Spleen (tissue), 11 donors: ENCODE measurements at regions not wholly inside any gene's neighbourhood (a gene's known extent, or its start where the extent isn't known, plus 50 kb on each side); places are given as distances from the start of the nearest gene placed in this dataset.

Experiments
- DNase-seq: peaks from one replicate; pipeline ENCODE4 v3.0.0-alpha.2; 2020
- H3K27ac ChIP-seq, 8 donors: fragments of 200-600 bp; sonication (generic) in 7 of 8; 1 replicate in 4 of 8; 2 replicates in 4 of 8; pipeline versions ENCODE4 v1.5.0 to v1.8.0; 2016 to 2021; ENCODE audit warnings: inconsistent platforms in 4 of 8, mild to moderate bottlenecking in 4 of 8, moderate library complexity in 1 of 8
- H3K27me3 ChIP-seq, 7 donors: fragments of 200-600 bp; sonication (generic) in 6 of 7; replicated peaks in 1 of 7; 1 replicate in 4 of 7; 2 replicates in 3 of 7; pipeline versions ENCODE4 v1.5.0 to v1.8.0; 2016 to 2021; ENCODE audit warnings: inconsistent platforms in 3 of 7, mild to moderate bottlenecking in 1 of 7
- H3K36me3 ChIP-seq, 6 donors: fragments of 200-600 bp; sonication (generic) in 5 of 6; 1 replicate in 4 of 6; 2 replicates in 2 of 6; pipeline versions ENCODE4 v1.5.0 to v1.8.0; 2016 to 2021; ENCODE audit warnings: inconsistent platforms in 2 of 6
- H3K4me1 ChIP-seq, 6 donors: fragments of 200-600 bp; sonication (generic) in 5 of 6; 1 replicate in 3 of 6; 2 replicates in 3 of 6; pipeline versions ENCODE4 v1.5.0 to v1.8.0; 2016 to 2021; ENCODE audit warnings: inconsistent platforms in 3 of 6
- H3K4me3 ChIP-seq, 8 donors: fragments of 200-600 bp; sonication (generic) in 7 of 8; 1 replicate in 4 of 8; 2 replicates in 4 of 8; pipeline versions ENCODE4 v1.5.0 to v1.8.0; 2016 to 2021; ENCODE audit warnings: inconsistent platforms in 4 of 8, mild to moderate bottlenecking in 4 of 8, moderate library complexity in 2 of 8
- H3K9me3 ChIP-seq, 8 donors: fragments of 200-600 bp; sonication (generic) in 7 of 8; 1 replicate in 4 of 8; 2 replicates in 4 of 8; pipeline versions ENCODE4 v1.5.0 to v1.8.0; 2016 to 2021; ENCODE audit warnings: inconsistent platforms in 4 of 8
- CTCF ChIP-seq, 11 experiments: fragments of 200-600 bp in 7 of 11; fragments of 450-650 bp in 4 of 11; sonication (generic) in 4 of 11; IDR thresholded peaks in 8 of 11; conservative IDR thresholded peaks in 3 of 11; 1 replicate in 7 of 11; 2 replicates in 4 of 11; pipeline versions ENCODE4 v1.4.0 to v1.8.0; 2016 to 2021; ENCODE audit warnings: antibody characterized with exemption in 11 of 11, inconsistent platforms in 4 of 11, mild to moderate bottlenecking in 1 of 11
- POLR2A ChIP-seq, 3 donors: fragments of 450-650 bp; IDR thresholded peaks; one replicate each; pipeline ENCODE4 v1.5.1; 2017; ENCODE audit warnings: antibody characterized with exemption in 3 of 3, mild to moderate bottlenecking in 1 of 3
- POLR2AphosphoS5 ChIP-seq, 3 donors: sonication (generic); formaldehyde crosslinking; IDR thresholded peaks; one replicate each; pipeline ENCODE4 v1.5.1; 2017; ENCODE audit warnings: antibody characterized with exemption in 3 of 3
- WGBS, 5 donors: extraction: QIAGEN DNeasy Blood & Tissue Kit in 3 of 5; methylation state at CpG; one replicate each; pipeline versions ENCODE4 v1.1.5 to v1.1.7; 2013 to 2018; 5-methylcytosine and 5-hydroxymethylcytosine counted together
- intact Hi-C: fragments of 100-400 bp; cut with DNase I; formaldehyde crosslinking; loops from one replicate; pipeline ENCODE4 v1.15.0; 2023; ENCODE audit warnings: low total_unique reads
- donor health status: healthy with polysubstance abuse.
- donor health status: DM: no; HTN: no; CAD: no; lungs with moderate emphysema.
- donor health status: DM: no; HTN: no; CAD: no.
- donor health status: Bipolar disorder and iron deficiency.
- donor health status: healthy.
- donor health status: DM: no; HTN: no; CAD: no.
- donor health status: DM: yes; HTN: yes; CAD: no.

GRCh38 chr20:50363027-50363426, 147.2 kb upstream of the PTPN1 start:
- H3K4me1 ChIP-seq: peaks cover 0 to 20% (median 10%) of the 10 kb centered on the region in 6 donors
- no peak for DNase-seq
- peaks cover 0 to 6% (median 0%) of the 10 kb centered on the region in 7 donors for H3K27me3 ChIP-seq
- no peak for TF ChIP-seq POLR2AphosphoS5 (IDR thresholded peaks at IDR 0.05)
- TF ChIP-seq POLR2A (IDR thresholded peaks at IDR 0.05): no peak
- no peak for TF ChIP-seq CTCF (IDR thresholded peaks at IDR 0.05 in 8 of 11, conservative IDR thresholded peaks at IDR 0.05 in 3 of 11)
- no peaks in the 10 kb centered on the region for H3K36me3 ChIP-seq
- H3K9me3 ChIP-seq: peaks cover 0 to 5% (median 0%) of the 10 kb centered on the region in 8 donors
- H3K27ac ChIP-seq: no peak overlapping the region
- intact Hi-C loops: no loop called here
- WGBS, 5 donors: 46 to 77% (median 56%) methylated on average over 5 of the region's 5 CpGs
- H3K4me3 ChIP-seq: no peak overlapping the region

GRCh38 chr20:50363479-50363878, 146.7 kb upstream of the PTPN1 start:
- intact Hi-C loops: no loop called here
- Histone ChIP-seq H3K9me3 (peaks cover 0 to 5% (median 0%) of the 10 kb centered on the region in 8 donors), H3K4me3 (no peak overlapping the region), H3K27me3 (peaks cover 0 to 6% (median 0%) of the 10 kb centered on the region in 7 donors), H3K4me1 (peaks cover 0 to 20% (median 10%) of the 10 kb centered on the region in 6 donors), H3K36me3 (no peaks in the 10 kb centered on the region), H3K27ac (no peak overlapping the region)
- no peak for DNase-seq
- TF ChIP-seq POLR2AphosphoS5 (IDR thresholded peaks at IDR 0.05) (no peak), POLR2A (IDR thresholded peaks at IDR 0.05) (no peak), CTCF (IDR thresholded peaks at IDR 0.05 in 8 of 11, conservative IDR thresholded peaks at IDR 0.05 in 3 of 11) (no peak)
- WGBS, 5 donors: 86 to 96% (median 91%) methylated on average over 5 of the region's 5 CpGs

GRCh38 chr20:50364542-50364941, 145.6 kb upstream of the PTPN1 start:
- Histone ChIP-seq H3K9me3 (peaks cover 0 to 5% (median 0%) of the 10 kb centered on the region in 8 donors), H3K27ac (no peak overlapping the region), H3K36me3 (no peaks in the 10 kb centered on the region), H3K27me3 (peaks cover 0 to 6% (median 0%) of the 10 kb centered on the region in 7 donors), H3K4me1 (peaks cover 0 to 20% (median 10%) of the 10 kb centered on the region in 6 donors), H3K4me3 (no peak overlapping the region)
- TF ChIP-seq POLR2AphosphoS5 (IDR thresholded peaks at IDR 0.05) (no peak), POLR2A (IDR thresholded peaks at IDR 0.05) (no peak), CTCF (IDR thresholded peaks at IDR 0.05 in 8 of 11, conservative IDR thresholded peaks at IDR 0.05 in 3 of 11) (no peak)
- 46 to 77% (median 62%) methylated on average over 6 of the region's 6 CpGs for WGBS, 5 donors
- intact Hi-C loops: no loop called here
- DNase-seq: no peak

GRCh38 chr20:50366270-50367103, 143.7 kb upstream of the PTPN1 start:
- intact Hi-C loops: no loop called here
- Histone ChIP-seq H3K9me3 (peaks cover 0 to 5% (median 0%) of the 10 kb centered on the region in 8 donors), H3K4me1 (peaks cover 0 to 15% (median 10%) of the 10 kb centered on the region in 6 donors), H3K4me3 (no peak overlapping the region), H3K27me3 (no peaks in the 10 kb centered on the region), H3K36me3 (no peaks in the 10 kb centered on the region), H3K27ac (peak overlapping the region in 6 of 8 donors; percentile 40 to 76 (median 58))
- TF ChIP-seq POLR2AphosphoS5 (IDR thresholded peaks at IDR 0.05) (peak in 1 of 3 donors; percentile 78), CTCF (IDR thresholded peaks at IDR 0.05 in 8 of 11, conservative IDR thresholded peaks at IDR 0.05 in 3 of 11) (no peak)
- WGBS, 5 donors: 31 to 37% (median 36%) methylated on average over 7 of the region's 7 CpGs
- no peak for DNase-seq
